ENCODE measurements at regions not wholly inside any gene's neighbourhood (a gene's known extent, or its start where the extent isn't known, plus 50 kb on each side); places are given as distances from the start of the nearest gene placed in this dataset.

DNA sequence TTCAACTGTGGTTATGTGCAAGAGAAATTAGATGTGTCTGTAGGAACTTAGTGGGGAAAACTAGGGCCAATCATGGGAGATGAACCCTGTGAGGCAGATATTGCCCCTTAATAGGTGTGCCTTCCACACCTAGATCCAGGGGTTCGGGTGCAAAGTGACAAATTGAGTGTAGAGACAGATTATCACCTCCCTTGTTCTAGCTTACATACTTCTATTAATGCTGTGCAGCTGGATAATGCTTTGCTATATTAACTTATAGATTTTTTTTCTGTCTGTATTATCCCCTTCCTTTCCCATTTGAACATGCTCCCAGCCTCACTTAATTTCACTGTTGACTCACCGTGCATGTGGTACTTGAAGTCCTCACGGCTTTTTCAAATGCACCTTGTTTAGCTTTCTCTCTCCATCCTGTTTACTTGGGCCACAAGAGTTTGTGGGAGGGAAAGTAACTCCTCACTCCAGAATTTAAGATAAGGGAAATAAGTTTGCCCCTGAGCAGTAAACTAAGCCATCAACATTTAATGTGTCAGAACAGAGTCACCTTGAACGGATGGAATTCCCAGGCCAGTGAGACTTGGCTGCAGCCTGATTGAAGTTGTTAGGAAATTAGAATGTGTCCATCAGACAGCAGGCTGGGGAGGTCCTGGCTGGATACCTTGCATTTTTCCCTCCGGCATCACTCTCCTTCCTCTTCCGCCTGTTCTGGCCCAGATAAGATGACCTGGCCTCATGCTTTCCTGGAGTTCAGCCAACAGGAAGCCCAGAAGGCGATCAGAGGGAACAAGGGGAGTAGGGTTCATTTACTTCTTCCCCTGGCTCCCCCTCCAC, 478.4 kb downstream of the BCOR start:
- no peak for DNase-seq

- no peak for DNase-seq
Observed at GRCh38 chrX:39624166-39624565, 473.6 kb downstream of the BCOR start.

GRCh38 chrX:39625810-39626209, 471.9 kb downstream of the BCOR start:
- DNase-seq: no peak

- DNase-seq: no peak
Observed at GRCh38 chrX:39626749-39627148, 471.0 kb downstream of the BCOR start.

GRCh38 chrX:39627257-39627656, 470.5 kb downstream of the BCOR start:
- DNase-seq: no peak

DNA sequence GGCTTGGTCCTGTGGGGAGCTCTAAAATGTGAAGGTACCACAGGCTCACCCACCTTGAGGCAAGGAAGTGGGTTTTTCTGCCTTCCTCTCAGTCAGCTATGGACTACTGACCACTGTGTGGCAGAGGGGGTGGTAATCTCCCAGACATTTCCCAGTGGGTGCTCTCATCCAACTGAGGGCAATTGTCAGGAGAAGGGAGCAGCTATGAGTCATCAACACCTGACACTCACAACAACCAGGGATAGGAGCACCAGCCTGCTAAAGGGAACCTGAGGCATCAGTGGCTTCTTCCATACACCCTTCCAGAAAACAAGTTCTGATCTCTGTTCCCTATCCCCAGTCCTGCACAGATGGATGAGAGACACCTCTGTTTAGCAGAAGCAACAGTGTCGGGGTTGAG, 468.8 kb downstream of the BCOR start:
- no peak for DNase-seq

DNA sequence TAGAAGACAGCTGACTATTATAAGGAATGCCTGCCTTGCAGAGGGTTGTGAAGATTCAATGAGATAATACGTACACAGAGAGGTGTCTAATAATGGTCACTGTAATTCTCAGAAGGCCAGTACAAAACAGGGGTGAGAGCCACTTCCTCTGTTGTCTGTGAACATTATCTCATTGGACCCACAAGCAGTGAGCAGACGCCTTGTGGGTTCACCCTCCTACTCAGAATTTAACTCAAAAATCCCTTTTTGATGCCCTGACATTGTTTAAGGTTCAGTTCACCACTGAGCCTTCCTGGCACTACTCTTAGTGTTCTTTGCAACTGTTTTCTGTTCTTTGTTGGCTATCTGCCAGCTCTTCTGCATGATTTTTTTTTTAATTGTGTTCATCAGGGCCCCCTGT, 467.4 kb downstream of the BCOR start:
- no peak for DNase-seq

GRCh38 chrX:39631276-39632229, 466.2 kb downstream of the BCOR start:
- no peak for DNase-seq

DNA sequence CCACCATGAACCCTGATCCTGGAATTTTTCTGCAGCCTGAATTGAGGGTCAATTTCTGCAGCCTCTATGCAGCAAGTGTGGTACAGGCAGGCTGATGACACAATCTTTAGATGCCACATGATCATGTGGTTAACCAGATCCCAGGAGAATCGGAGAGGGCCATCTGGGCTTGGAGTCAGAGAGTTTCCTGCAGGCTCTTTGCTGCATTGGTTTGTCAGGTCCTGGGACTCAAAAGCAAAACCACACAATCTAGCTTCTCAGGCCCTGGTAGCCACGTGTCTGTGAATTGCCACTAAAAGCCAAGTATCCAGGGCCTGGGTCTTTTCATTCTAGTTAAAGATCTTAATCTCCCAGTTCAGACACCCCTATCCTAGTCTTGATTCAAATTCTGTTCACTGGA, 464.5 kb downstream of the BCOR start:
- peak; percentile 63 for DNase-seq

GRCh38 chrX:39636481-39636880, 461.3 kb downstream of the BCOR start:
- DNase-seq: no peak

DNA sequence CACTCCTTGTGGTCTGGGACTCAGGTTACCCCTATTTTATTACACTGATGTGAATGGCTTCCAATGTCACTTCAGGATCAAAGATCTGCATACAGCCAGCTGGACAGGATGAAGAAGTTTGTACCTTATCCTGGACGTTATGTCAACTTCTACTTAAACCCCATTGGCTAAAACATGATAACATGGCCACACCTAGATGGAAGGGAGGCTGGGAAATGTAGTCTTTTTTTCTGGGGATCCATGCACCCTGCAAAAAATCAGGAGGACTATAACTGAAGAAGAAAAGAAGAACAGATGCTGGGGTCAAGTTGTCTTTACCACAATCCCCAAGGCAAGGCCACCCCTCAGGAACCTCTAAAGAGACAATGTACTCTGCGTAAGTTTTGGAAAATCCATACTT, 459.2 kb downstream of the BCOR start:
- no peak for DNase-seq

DNA sequence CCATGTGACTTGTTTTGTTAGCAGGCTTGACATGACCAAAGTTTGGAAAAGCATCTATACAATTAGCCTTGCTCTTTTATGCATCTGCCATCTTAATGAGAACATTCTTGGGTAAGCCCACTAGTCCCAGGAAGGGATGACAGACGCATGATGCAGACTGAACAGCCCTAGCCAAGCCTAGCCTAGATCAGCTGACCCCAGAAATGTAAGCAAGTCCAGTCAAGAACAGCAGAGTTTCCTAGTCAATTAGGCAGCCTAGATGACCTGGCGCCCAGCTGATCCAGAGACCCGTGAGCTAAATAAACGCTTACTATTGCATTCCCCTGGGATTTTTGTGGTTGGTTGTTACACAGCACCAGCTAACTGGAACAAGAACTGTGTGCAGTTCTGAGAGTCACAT, 457.9 kb downstream of the BCOR start:
- no peak for DNase-seq

- no peak for DNase-seq
Observed at GRCh38 chrX:39640866-39641265, 456.9 kb downstream of the BCOR start.

- no peak for DNase-seq
Observed at GRCh38 chrX:39642071-39642470, 455.7 kb downstream of the BCOR start.

DNA sequence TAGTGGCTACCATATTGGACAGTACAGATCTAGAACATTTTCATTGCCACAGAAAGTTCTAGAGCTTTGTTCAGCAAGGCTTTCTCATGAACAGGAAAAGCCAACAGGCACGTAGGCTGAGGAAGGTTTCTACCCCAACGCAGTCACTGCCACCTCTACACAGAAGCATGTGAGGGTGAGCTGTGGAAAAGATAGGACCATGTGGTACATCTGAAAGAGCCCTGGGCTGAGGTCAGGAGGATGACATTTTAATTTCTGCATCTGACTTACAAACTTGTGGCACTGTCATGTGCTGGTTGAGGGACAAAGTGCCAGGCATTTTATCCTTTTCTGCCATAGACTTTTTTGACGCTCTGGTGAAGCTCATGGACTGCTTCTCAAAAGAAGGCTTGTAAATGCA, 454.2 kb downstream of the BCOR start:
- DNase-seq: no peak

DNA sequence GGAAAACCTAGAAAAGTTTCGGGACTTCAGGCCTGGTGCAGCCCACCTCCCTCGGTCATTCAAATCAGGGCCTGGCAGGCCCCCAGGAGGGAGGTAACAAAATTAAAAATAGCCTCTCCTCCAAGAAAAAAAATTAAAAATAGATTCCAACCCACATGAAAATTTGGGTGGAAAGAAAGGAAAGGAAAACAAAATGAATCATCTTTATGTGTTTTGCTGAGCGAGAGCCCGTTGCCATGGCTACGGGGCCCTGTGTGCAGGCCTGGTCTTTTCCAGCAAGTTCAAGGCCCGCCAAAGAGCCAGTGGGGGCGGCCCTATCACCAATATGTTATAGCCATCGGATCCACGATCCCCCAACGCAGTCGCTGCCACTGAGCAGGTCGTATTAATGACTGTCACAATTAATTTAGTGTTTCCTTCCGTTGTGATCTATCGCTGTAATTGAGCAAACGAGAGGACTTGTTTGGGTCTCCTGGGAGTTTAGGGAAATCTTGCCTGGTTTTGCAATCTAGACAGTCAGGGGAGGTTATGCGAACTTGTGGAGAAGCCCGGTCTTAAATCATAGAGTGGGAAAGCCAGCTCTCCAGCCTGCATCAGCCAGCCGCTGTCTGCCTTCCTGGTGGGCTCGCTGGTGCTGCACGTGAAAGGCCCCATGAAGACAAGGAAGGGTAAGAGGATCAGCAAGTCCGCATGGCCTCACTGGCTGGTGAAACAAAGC, 452.4 kb downstream of the BCOR start:
- no peak for DNase-seq

DNA sequence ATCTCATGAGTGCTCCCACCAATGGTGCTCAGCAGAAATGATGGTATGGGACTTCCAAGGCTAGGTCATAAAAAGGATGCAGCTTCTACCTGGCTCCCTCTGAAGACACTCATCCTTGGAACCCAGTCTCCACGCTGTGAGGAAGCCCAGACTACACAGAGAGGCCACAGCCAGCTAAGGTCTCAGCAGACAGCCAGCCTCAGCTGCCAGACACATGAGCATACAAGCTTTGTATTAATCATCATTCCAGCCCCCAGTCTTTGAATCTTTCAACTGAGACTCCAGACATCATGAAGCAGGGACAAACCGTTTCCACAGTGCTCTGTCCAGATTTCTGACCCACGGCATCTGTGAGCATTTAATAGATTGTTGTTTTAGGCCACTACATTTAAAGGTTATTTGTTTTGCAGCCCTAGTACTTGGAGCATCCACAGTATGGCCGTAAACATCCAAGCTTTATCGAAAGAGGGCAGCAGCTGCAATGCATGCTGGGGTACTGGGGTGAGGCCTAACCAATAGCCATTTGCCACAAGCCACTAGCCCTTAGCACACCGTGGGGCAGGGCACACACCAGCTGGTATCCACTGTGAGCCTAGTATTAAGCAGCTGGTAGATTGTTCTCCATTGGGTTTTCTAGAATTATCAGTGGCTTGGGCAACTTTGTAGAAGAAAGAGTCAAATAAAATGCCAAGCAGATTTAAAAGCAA, 449.1 kb downstream of the BCOR start:
- DNase-seq: no peak

GRCh38 chrX:39650768-39651347, 446.9 kb downstream of the BCOR start:
- no peak for DNase-seq

DNA sequence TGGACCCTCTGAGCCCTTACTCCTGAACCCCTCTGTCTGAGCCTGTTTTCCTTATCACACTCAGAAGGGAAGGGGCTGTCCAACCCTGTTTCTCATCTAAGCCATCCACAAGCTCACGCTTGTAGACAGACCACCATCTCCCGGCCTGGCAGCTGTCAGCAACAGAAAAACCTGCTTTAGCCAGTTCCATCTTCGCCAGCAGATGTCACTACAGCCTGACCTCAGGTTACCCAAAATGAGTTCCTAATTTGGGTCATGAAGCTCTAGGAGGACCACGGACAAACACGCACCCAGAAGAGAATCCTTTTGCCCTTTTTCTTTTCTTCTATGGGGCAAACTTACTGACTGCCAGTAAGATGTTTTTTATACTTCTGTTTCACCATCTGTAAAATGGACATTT, 445.4 kb downstream of the BCOR start:
- DNase-seq: no peak

GRCh38 chrX:39653691-39654090, 444.1 kb downstream of the BCOR start:
- no peak for DNase-seq

- no peak for DNase-seq
Observed at GRCh38 chrX:39654183-39654925, 443.4 kb downstream of the BCOR start.

DNA sequence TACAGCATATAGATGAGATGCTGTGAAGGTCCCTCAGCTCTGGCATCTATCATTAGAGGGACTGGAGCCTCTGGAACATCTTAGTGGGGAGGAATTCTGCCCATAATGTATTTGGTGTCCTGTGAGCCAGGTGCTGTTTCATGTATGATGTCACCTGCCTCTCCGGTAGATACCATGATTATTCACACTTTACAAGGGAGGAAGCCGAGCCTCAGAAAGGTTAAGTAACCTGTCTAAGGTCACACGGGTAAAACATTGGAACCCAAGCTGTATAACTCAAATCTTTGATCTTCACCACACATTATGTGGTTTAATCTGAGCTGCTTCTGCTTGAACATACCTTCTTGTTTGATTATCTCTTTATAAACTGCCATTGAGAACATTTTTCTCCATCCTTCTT, 442.8 kb downstream of the BCOR start:
- DNase-seq: no peak

Measured in NCI-H2171 (cell line).